Thyroid gland (tissue), 4 donors: ENCODE measurements at regions not wholly inside any gene's neighbourhood (a gene's known extent, or its start where the extent isn't known, plus 50 kb on each side); places are given as distances from the start of the nearest gene placed in this dataset.

ENCODE experiments used
- POLR2A ChIP-seq, 2 donors: fragments of 450-650 bp; IDR thresholded peaks; one replicate each; pipeline ENCODE4 v1.6.1; 2017; ENCODE audit warnings: antibody characterized with exemption in 2 of 2, mild to moderate bottlenecking in 2 of 2, moderate library complexity in 1 of 2
- TF ChIP-seq, protein P1 (sequence below), 6 experiments: fragments of 200-600 bp in 3 of 6; fragments of 450-650 bp in 3 of 6; sonication (generic) in 3 of 6; IDR thresholded peaks; one replicate each; pipeline ENCODE4 v1.5.1; 2016 to 2019; ENCODE audit warnings: antibody characterized with exemption in 6 of 6, mild to moderate bottlenecking in 2 of 6, inconsistent platforms in 1 of 6, moderate library complexity in 1 of 6

DNA sequence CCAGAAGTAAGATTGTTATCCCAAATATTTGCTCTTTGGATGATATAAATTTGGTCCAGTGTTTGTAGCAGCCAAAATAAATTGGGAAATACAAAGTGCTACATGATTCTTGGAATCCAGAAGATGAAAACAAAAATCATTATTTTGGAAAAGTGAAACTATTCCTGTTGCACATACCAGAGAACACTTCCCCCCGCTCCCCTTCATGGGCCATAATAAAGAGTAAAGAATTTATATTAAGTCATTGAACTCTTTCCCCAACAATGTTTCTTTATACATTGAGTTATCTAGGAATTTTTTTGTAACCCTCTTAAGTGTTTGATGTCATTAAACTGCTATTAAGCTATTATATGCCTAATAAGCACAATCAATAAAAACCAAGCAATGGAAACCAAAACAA lies 490.4 kb upstream of the HS3ST5 start:
- TF ChIP-seq POLR2A (IDR thresholded peaks at IDR 0.05), result no peak
- TF ChIP-seq, protein P1, sequence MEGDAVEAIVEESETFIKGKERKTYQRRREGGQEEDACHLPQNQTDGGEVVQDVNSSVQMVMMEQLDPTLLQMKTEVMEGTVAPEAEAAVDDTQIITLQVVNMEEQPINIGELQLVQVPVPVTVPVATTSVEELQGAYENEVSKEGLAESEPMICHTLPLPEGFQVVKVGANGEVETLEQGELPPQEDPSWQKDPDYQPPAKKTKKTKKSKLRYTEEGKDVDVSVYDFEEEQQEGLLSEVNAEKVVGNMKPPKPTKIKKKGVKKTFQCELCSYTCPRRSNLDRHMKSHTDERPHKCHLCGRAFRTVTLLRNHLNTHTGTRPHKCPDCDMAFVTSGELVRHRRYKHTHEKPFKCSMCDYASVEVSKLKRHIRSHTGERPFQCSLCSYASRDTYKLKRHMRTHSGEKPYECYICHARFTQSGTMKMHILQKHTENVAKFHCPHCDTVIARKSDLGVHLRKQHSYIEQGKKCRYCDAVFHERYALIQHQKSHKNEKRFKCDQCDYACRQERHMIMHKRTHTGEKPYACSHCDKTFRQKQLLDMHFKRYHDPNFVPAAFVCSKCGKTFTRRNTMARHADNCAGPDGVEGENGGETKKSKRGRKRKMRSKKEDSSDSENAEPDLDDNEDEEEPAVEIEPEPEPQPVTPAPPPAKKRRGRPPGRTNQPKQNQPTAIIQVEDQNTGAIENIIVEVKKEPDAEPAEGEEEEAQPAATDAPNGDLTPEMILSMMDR (IDR thresholded peaks at IDR 0.05), result no peak
